Hepatocyte (in vitro differentiated cells): ENCODE measurements at regions not wholly inside any gene's neighbourhood (a gene's known extent, or its start where the extent isn't known, plus 50 kb on each side); places are given as distances from the start of the nearest gene placed in this dataset.

ENCODE experiments used
- EZH2 ChIP-seq: fragments of 200-600 bp; sonication (generic); IDR thresholded peaks from 2 replicates; pipeline ENCODE4 v1.6.1; 2016; ENCODE audit warnings: antibody characterized with exemption, mild to moderate bottlenecking, borderline replicate concordance
- EZH2phosphoT487 ChIP-seq: fragments of 200-600 bp; sonication (generic); IDR thresholded peaks from one replicate; pipeline ENCODE4 v1.6.1; 2018; ENCODE audit warnings: antibody characterized with exemption, mild to moderate bottlenecking, low read depth, moderate library complexity; ENCODE audit not compliant: unreplicated experiment, severe bottlenecking
- TF ChIP-seq, protein P1 (sequence below): fragments of 200-600 bp; sonication (generic); IDR thresholded peaks from 2 replicates; pipeline ENCODE4 v1.5.1; 2016; ENCODE audit warnings: antibody characterized with exemption, mild to moderate bottlenecking; ENCODE audit not compliant: poor library complexity

DNA sequence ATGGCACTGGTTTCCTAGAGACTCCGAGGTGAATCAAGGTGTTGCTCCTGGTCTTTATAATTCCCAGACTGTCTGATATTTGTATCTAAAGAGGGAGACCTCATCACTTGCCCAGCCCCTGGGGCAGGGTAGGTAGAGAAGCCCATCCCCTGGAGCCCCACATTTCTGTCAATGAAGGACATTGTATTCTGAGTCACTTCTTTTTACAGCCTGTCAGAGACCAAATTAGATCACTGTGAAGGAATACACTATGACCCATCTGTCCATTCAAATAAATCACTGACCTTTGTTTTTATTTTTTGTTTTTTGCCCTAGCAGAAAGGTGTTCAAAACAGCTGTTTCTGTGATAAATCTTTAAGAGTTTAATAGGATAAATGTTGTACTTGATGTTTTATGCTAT is 67.9 kb upstream of the ANO6 start:
- TF ChIP-seq, protein P1, sequence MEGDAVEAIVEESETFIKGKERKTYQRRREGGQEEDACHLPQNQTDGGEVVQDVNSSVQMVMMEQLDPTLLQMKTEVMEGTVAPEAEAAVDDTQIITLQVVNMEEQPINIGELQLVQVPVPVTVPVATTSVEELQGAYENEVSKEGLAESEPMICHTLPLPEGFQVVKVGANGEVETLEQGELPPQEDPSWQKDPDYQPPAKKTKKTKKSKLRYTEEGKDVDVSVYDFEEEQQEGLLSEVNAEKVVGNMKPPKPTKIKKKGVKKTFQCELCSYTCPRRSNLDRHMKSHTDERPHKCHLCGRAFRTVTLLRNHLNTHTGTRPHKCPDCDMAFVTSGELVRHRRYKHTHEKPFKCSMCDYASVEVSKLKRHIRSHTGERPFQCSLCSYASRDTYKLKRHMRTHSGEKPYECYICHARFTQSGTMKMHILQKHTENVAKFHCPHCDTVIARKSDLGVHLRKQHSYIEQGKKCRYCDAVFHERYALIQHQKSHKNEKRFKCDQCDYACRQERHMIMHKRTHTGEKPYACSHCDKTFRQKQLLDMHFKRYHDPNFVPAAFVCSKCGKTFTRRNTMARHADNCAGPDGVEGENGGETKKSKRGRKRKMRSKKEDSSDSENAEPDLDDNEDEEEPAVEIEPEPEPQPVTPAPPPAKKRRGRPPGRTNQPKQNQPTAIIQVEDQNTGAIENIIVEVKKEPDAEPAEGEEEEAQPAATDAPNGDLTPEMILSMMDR = no peak
- no peak for TF ChIP-seq EZH2phosphoT487
- TF ChIP-seq EZH2 = no peak
